ENCODE measurements at regions not wholly inside any gene's neighbourhood (a gene's known extent, or its start where the extent isn't known, plus 50 kb on each side); places are given as distances from the start of the nearest gene placed in this dataset.

- TF ChIP-seq EZH2 (IDR thresholded peaks at IDR 0.05; ENCODE audit: insufficient read depth, poor library complexity, severe bottlenecking) (no peak), EZH2phosphoT487 (IDR thresholded peaks at IDR 0.05; ENCODE audit: insufficient read depth, low read depth) (no peak)
These were observed 250.8 kb upstream of the IRX2 start for GRCh38 chr5:3002230-3002629.

All from GM23248 (cell line).